ENCODE measurements at regions not wholly inside any gene's neighbourhood (a gene's known extent, or its start where the extent isn't known, plus 50 kb on each side); places are given as distances from the start of the nearest gene placed in this dataset.
A peak's percentile ranks its signal among the peaks of the same experiment; 100 is the strongest.

- Mint-ChIP-seq H3K4me3 (no peak overlapping the region), H3K9me3 (no peaks in the 10 kb centered on the region), H3K4me1 (peaks cover 14% of the 10 kb centered on the region), H3K27ac (no peak overlapping the region), H3K36me3 (no peaks in the 10 kb centered on the region)
- DNase-seq (ENCODE audit: low spot score in 2 of 2) (no peak), ATAC-seq (no peak)
Observed at GRCh38 chr14:101123618-101124510, 220.3 kb upstream of the RTL1 start.

- Mint-ChIP-seq H3K27ac (no peak overlapping the region), H3K36me3 (no peaks in the 10 kb centered on the region), H3K4me1 (peaks cover 14% of the 10 kb centered on the region), H3K4me3 (no peak overlapping the region), H3K9me3 (no peaks in the 10 kb centered on the region)
- ATAC-seq (no peak), DNase-seq (ENCODE audit: low spot score in 2 of 2) (peak in 1 of 2 donors; percentile 38)
Observed at GRCh38 chr14:101124815-101125214, 221.3 kb upstream of the RTL1 start.

- Mint-ChIP-seq H3K4me1 (peaks cover 13% of the 10 kb centered on the region), H3K27ac (no peak overlapping the region), H3K36me3 (no peaks in the 10 kb centered on the region), H3K4me3 (no peak overlapping the region), H3K9me3 (no peaks in the 10 kb centered on the region)
- DNase-seq (ENCODE audit: low spot score in 2 of 2) = peak in 1 of 2 donors; percentile 15
- no peak for ATAC-seq
Observed at GRCh38 chr14:101125313-101125712, 221.8 kb upstream of the RTL1 start.

GRCh38 chr14:101125719-101126651 lies 222.5 kb upstream of the RTL1 start:
- Mint-ChIP-seq H3K4me1 (peaks cover 6% of the 10 kb centered on the region), H3K36me3 (no peaks in the 10 kb centered on the region), H3K9me3 (no peaks in the 10 kb centered on the region), H3K4me3 (no peak overlapping the region), H3K27ac (no peak overlapping the region)
- ATAC-seq (no peak), DNase-seq (ENCODE audit: low spot score in 2 of 2) (peak in 1 of 2 donors; percentile 30)

- H3K4me1 Mint-ChIP-seq = no peaks in the 10 kb centered on the region
- ATAC-seq (no peak), DNase-seq (ENCODE audit: low spot score in 2 of 2) (peak in 1 of 2 donors; percentile 15)
- no peak overlapping the region for H3K4me3 Mint-ChIP-seq
- H3K36me3 Mint-ChIP-seq = no peaks in the 10 kb centered on the region
- no peaks in the 10 kb centered on the region for H3K9me3 Mint-ChIP-seq
- no peak overlapping the region for H3K27ac Mint-ChIP-seq
Observed at GRCh38 chr14:101126731-101127130, 223.2 kb upstream of the RTL1 start.

GRCh38 chr14:101127224-101127623 lies 223.7 kb upstream of the RTL1 start:
- H3K4me3 Mint-ChIP-seq = no peak overlapping the region
- DNase-seq (ENCODE audit: low spot score in 2 of 2) (no peak), ATAC-seq (no peak)
- H3K9me3 Mint-ChIP-seq = no peaks in the 10 kb centered on the region
- no peaks in the 10 kb centered on the region for H3K36me3 Mint-ChIP-seq
- H3K27ac Mint-ChIP-seq = no peak overlapping the region
- no peaks in the 10 kb centered on the region for H3K4me1 Mint-ChIP-seq

GRCh38 chr14:101128478-101129321 lies 225.2 kb upstream of the RTL1 start:
- ATAC-seq (no peak), DNase-seq (ENCODE audit: low spot score in 2 of 2) (peak in 1 of 2 donors; percentile 28)
- Mint-ChIP-seq H3K36me3 (no peaks in the 10 kb centered on the region), H3K4me3 (no peak overlapping the region), H3K27ac (no peak overlapping the region), H3K4me1 (no peaks in the 10 kb centered on the region), H3K9me3 (no peaks in the 10 kb centered on the region)

GRCh38 chr14:101129521-101130167 lies 226.1 kb upstream of the RTL1 start:
- H3K9me3 Mint-ChIP-seq = no peaks in the 10 kb centered on the region
- no peaks in the 10 kb centered on the region for H3K36me3 Mint-ChIP-seq
- H3K27ac Mint-ChIP-seq = no peak overlapping the region
- no peaks in the 10 kb centered on the region for H3K4me1 Mint-ChIP-seq
- no peak overlapping the region for H3K4me3 Mint-ChIP-seq
- DNase-seq (ENCODE audit: low spot score in 2 of 2) = no peak
- no peak for ATAC-seq

GRCh38 chr14:101130861-101131260 lies 227.3 kb upstream of the RTL1 start:
- Mint-ChIP-seq H3K27ac (no peak overlapping the region), H3K9me3 (no peaks in the 10 kb centered on the region), H3K36me3 (no peaks in the 10 kb centered on the region), H3K4me3 (no peak overlapping the region), H3K4me1 (no peaks in the 10 kb centered on the region)
- no peak for ATAC-seq
- DNase-seq (ENCODE audit: low spot score in 2 of 2) = peak in 1 of 2 donors; percentile 30

GRCh38 chr14:101131451-101131916 lies 228.0 kb upstream of the RTL1 start:
- H3K36me3 Mint-ChIP-seq = no peaks in the 10 kb centered on the region
- DNase-seq (ENCODE audit: low spot score in 2 of 2) = peak in 1 of 2 donors; percentile 28
- H3K9me3 Mint-ChIP-seq = no peaks in the 10 kb centered on the region
- ATAC-seq = no peak
- H3K4me3 Mint-ChIP-seq = no peak overlapping the region
- H3K4me1 Mint-ChIP-seq = no peaks in the 10 kb centered on the region
- H3K27ac Mint-ChIP-seq = no peak overlapping the region

- Mint-ChIP-seq H3K9me3 (no peaks in the 10 kb centered on the region), H3K4me1 (no peaks in the 10 kb centered on the region), H3K4me3 (no peak overlapping the region), H3K36me3 (no peaks in the 10 kb centered on the region), H3K27ac (no peak overlapping the region)
- DNase-seq (ENCODE audit: low spot score in 2 of 2) = peak in 1 of 2 donors; percentile 20
- ATAC-seq = no peak
Observed at GRCh38 chr14:101132051-101132571, 228.6 kb upstream of the RTL1 start.

- Mint-ChIP-seq H3K9me3 (no peaks in the 10 kb centered on the region), H3K4me1 (no peaks in the 10 kb centered on the region), H3K4me3 (no peak overlapping the region), H3K27ac (no peak overlapping the region), H3K36me3 (no peaks in the 10 kb centered on the region)
- no peak for ATAC-seq
- peak in 1 of 2 donors; percentile 26 for DNase-seq (ENCODE audit: low spot score in 2 of 2)
Observed at GRCh38 chr14:101132588-101132987, 229.1 kb upstream of the RTL1 start.

GRCh38 chr14:101133068-101133467 lies 229.5 kb upstream of the RTL1 start:
- Mint-ChIP-seq H3K4me3 (no peak overlapping the region), H3K27ac (no peak overlapping the region), H3K4me1 (no peaks in the 10 kb centered on the region), H3K36me3 (no peaks in the 10 kb centered on the region), H3K9me3 (no peaks in the 10 kb centered on the region)
- ATAC-seq (no peak), DNase-seq (ENCODE audit: low spot score in 2 of 2) (peak in 1 of 2 donors; percentile 26)

GRCh38 chr14:101134161-101134631 lies 230.7 kb upstream of the RTL1 start:
- no peak overlapping the region for H3K27ac Mint-ChIP-seq
- H3K4me3 Mint-ChIP-seq = no peak overlapping the region
- no peaks in the 10 kb centered on the region for H3K36me3 Mint-ChIP-seq
- ATAC-seq = no peak
- no peaks in the 10 kb centered on the region for H3K4me1 Mint-ChIP-seq
- H3K9me3 Mint-ChIP-seq = no peaks in the 10 kb centered on the region
- DNase-seq (ENCODE audit: low spot score in 2 of 2) = peak in 1 of 2 donors; percentile 10

Measured in stimulated activated effector memory CD8-positive, alpha-beta T cell treated with anti-CD3 and anti-CD28 coated beads, Interleukin-12 subunit alpha, Interleukin-12 subunit beta, amount 100 ng/mL, for 72 hours (primary cell).